HG03135 (cell line): ENCODE measurements at regions not wholly inside any gene's neighbourhood (a gene's known extent, or its start where the extent isn't known, plus 50 kb on each side); places are given as distances from the start of the nearest gene placed in this dataset.

ENCODE experiments used
- ATAC-seq: cut with Tn5 transposase; IDR thresholded peaks from one replicate; pipeline ENCODE4 v1.9.1; 2021; ENCODE audit warnings: mild to moderate bottlenecking, moderate library complexity; ENCODE audit not compliant: unreplicated experiment

DNA sequence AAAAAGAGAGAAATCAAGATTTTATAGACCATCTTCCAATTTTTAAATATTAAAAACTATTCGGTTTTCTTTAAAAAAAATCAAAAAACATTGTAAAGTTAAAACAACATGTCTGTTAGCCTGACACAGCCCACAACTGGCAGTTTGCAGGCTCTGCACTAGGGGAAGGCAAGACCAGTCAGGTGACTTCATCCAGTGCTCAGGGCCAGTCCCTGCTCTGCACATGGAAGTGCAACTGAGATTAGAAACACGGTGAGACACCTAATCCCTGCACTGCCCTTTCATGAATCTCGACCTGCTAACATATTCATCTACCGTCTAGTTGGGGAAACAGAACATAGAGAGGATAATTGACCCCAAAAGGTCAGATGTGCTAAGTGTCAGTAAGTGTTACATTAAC lies 135.2 kb downstream of the BARD1 start:
- peak; percentile 57 for ATAC-seq

DNA sequence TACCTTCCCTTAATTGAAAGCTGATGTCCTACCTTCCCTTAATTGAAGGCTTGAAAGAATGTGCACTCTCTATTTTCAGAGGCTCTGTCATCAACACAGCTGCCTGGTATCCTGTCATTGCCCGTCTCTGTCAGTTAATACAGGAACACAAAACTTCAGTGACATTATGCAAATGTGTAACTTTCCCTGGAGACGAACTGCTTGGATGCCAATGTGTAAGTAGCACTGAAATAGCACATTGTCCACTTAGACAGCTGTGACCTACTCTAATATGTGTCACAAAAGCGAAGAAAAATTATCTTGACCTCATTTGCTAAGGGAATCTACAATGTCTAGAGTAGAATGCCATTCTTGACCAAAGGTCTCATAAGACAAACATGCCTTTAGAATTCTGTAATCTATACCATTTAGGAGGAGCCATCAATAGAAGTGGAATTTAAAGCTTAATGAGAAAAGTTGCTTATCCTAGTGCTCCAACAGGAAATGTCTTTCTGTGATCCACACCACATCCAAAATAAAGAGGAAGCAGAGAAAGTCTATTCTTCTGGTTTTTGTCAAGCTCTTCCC lies 138.1 kb downstream of the BARD1 start:
- ATAC-seq, result no peak

DNA sequence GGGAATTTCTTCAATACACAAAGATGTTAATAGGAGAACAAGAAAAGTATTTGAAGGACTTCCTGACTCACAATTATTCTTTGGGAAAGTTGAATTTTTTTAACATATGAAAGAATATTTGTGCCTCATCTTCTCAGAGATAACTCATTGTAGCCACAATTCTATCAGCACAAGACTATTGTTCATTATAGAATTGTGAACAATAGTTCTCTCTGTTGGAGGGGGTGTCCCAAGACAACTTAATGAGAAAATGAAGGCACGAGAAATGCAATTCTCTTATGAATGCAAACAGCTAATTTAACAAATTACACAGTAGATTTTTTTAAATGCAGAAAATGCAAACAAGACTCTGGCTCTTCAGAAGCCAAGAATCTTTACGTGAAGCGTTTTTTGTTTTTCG lies 157.0 kb downstream of the BARD1 start:
- ATAC-seq, result no peak

DNA sequence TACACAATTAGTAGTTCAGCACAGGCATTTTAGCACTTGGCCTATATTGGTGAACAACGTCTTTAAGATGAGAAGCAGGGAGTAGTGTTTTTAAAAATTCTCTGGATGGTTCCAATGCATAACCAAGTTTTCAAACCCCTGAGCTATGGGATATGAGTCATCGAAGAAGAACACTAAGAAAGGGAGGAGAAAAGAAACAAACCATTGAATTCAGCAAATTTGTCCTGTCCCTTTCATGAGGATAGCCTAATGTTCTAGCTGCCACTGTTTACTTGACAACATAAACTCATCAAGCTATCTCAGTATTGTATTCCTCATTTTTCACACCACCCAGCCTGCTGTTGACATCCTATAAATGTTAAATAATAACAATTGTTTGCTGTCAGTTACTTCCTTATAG lies 158.0 kb downstream of the BARD1 start:
- ATAC-seq, result no peak

DNA sequence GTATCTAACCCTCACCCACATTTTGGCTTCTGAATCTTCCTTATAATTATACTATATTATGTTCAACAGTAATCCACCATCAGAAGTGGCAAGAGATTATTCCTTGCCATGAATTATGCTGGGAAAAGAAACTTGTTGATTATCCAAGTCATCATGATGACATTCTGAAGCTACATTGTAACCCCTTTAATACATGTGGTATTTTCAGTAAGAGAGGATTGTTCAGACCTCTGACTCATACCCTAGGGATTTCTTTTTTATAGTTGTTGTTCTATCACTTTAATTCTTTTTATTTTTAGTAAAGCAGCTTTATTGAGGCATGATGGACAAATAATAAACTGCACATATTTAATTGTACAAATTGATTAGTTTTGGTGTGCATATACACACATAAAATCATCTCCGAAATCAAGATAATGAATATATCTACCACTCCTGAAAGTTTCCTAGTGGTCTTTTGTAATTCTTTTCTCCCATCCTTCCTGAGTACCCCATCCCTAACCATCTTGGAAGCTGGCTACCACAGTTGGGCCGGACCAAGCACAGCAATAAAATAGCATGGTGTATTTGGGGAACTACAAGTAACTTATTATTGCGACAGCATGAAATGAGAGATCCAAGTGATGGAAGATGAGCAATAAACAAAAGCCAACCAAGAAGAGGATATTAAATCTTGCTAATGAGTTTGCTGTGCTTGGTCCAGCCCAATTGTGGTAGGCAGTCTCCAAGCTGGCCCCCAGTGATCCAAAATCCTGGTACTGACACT lies 159.9 kb downstream of the BARD1 start:
- no peak for ATAC-seq

DNA sequence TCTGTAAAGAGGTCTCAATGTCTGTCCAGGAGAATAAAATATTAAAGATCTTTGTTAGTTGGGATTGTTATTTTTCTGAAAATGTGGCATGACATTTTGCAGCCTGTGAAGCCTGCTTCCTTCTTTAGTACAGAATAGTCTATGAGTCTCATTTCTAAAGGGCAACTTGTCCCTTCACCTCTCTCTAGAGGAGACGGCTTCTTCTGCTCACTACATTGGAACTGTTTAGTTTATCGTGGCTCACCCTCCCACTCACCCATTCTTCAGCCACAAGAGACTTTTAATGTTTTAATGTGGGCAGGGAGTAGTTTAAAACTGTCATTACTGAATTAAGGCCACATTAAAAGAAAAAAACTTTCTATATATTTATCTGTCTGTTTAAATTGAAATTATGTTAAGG lies 161.0 kb downstream of the BARD1 start:
- ATAC-seq, result no peak

DNA sequence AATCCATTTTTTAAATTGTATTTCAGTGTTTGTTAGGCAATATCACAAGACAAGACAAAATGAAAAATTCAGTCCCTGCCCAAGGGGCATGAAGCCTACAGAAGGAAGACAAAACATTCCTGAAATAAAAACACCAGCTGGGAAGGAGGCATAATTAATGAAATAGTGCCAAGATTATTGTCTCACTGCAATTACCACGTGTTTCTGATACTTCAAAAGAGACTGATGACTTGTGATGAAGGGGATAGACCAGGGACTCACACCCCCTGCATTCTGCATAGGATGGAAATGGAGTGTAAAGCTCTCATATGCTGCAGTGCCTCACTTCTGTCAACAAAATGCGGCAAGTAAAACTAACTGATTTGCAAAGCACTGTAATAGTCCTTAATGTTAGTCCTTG lies 178.1 kb downstream of the BARD1 start:
- no peak for ATAC-seq

DNA sequence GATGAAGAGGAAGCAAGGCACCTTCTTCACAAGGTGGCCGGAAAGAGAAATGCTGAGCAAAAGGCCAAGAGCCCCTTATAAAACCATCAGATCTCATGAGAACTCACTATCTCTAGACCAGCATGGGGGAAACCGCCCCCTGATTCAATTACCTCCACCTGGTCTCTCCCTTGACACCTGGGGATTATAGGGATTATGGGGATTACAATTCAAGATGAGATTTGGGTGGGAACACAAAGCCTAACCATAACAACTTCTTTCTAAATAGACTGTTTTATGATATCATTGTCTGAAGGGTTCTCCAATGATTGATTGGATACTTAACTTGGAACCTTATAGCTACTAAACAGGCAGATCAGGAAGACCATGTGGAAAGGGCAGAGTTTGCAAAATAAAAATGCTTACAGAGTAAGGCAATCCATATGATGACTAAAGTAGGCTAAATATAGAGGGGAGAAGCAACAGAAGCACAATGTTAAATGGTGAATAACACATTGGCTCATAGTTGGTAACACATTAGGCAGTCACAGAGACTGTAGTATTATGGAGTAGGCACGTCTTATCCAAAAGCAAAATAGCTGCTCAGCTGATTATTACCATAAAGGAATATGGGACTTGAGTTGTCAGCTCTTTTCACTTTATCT lies 179.0 kb downstream of the BARD1 start:
- no peak for ATAC-seq

DNA sequence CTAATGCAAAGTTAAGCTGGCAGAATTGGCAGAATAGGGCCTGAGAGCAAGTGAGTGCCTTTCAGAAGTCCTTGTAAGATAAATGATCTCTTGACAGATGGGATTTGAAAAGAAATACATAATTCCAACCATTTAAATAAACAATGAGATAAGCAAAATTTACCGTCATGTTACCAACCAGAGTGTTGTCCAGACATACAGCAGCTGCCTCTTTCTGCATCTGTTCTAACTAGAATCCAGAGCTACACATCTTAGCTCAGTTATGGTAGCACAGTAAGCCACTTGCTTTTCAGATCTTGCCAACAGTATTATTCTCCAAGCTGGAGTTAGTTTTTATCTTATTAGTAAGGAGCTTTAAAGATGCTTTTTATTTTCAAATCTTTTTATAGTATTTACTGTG lies 179.6 kb downstream of the BARD1 start:
- no peak for ATAC-seq
